Ectodermal cell (in vitro differentiated cells): ENCODE measurements at regions not wholly inside any gene's neighbourhood (a gene's known extent, or its start where the extent isn't known, plus 50 kb on each side); places are given as distances from the start of the nearest gene placed in this dataset.

ENCODE experiments used
- H3K27ac ChIP-seq: 2 replicates; pipeline ENCODE4 v1.7.0; 2013; ENCODE audit warnings: mild to moderate bottlenecking, low read depth, low read length; ENCODE audit not compliant: insufficient read depth, poor library complexity, severe bottlenecking
- H3K27me3 ChIP-seq: 2 replicates; pipeline ENCODE4 v1.7.0; 2013; ENCODE audit warnings: mild to moderate bottlenecking, low read length; ENCODE audit not compliant: insufficient read depth, control insufficient read depth, poor library complexity, severe bottlenecking
- H3K36me3 ChIP-seq: one replicate; pipeline ENCODE4 v1.7.0; 2013; ENCODE audit warnings: low read length; ENCODE audit not compliant: control insufficient read depth, insufficient read depth
- H3K4me1 ChIP-seq: one replicate; pipeline ENCODE4 v1.7.0; 2013; ENCODE audit warnings: low read length; ENCODE audit not compliant: control insufficient read depth, insufficient read depth
- H3K4me3 ChIP-seq: 2 replicates; pipeline ENCODE4 v1.7.0; 2013; ENCODE audit warnings: low read depth, low read length, control low read depth; ENCODE audit not compliant: insufficient read depth
- H3K9me3 ChIP-seq: 2 replicates; pipeline ENCODE4 v1.7.0; 2013; ENCODE audit warnings: mild to moderate bottlenecking, low read length, moderate library complexity; ENCODE audit not compliant: control insufficient read depth
- WGBS, 2 experiments: methylation state at CpG; one replicate each; pipeline ENCODE4 v1.1.7; 2013; ENCODE audit warnings: missing lambda C conversion rate in 2 of 2; 5-methylcytosine and 5-hydroxymethylcytosine counted together

DNA sequence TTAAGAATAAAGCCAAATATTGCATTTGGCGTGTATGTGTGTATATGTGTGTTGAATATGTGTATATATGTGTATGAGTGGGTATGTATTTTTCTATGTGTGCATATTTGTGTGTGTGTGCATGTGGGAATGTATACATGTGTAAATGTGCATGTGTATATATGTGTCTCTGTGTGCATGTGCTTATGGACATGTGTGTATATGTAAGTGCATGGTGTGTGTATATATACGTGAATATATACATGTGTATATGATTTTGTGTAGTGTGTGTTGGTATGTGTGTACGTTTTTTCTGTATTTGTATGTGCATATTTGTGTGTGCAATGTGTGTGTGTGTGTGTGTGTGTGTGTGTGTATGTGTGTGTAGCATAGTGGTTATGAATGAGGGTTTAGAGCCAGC lies 1021.0 kb downstream of the AACS start:
- 52 to 67% methylated on average over 3 of the region's 3 CpGs for WGBS, 2 experiments
- no peaks in the 10 kb centered on the region for H3K9me3 ChIP-seq
- H3K4me1 ChIP-seq: no peaks in the 10 kb centered on the region
- no peak overlapping the region for H3K4me3 ChIP-seq
- no peaks in the 10 kb centered on the region for H3K27me3 ChIP-seq
- no peak overlapping the region for H3K27ac ChIP-seq
- no peaks in the 10 kb centered on the region for H3K36me3 ChIP-seq

DNA sequence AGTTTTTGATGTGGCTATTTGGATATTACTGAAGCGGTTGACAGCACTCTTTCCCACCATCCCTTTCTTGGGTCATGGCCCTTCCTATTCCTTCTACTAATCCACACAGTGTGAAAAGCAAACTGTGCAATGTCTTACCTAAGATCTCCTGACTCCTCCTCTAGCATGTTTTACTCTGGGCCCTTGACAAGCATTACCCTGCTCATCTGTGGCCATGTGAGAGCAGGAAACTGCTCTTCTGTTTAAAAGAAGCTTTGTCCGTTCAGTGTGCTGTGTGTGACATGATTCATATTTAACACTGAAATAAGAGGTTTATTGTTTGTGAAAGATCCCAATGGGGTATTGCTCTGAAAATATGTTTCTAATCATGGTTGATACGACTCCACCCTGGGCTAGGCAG lies 1022.5 kb downstream of the AACS start:
- H3K27me3 ChIP-seq: no peaks in the 10 kb centered on the region
- no peaks in the 10 kb centered on the region for H3K4me1 ChIP-seq
- no peaks in the 10 kb centered on the region for H3K36me3 ChIP-seq
- WGBS, 2 experiments: 83 to 92% methylated on average over 3 of the region's 3 CpGs
- H3K9me3 ChIP-seq: no peaks in the 10 kb centered on the region
- no peak overlapping the region for H3K27ac ChIP-seq
- H3K4me3 ChIP-seq: no peak overlapping the region

DNA sequence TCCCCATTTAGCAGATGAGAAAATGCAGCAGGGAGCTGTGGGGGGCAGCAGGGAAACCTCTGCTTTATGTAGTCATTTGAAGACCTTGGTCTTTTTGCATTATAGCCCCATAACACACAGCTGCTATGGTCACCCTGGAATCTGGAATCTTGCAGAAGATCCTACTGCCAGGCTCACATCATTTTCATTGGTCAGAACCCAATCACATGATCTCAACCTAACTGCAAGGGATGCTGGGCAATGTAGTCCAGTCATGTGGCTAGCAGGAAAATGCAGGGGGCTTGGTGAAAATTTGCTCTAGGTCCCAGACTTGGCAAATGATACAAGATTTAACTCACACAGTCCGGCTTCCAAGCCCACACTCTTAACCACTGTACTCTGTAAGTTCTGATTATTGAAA lies 1028.7 kb downstream of the AACS start:
- H3K27me3 ChIP-seq: no peaks in the 10 kb centered on the region
- no peaks in the 10 kb centered on the region for H3K9me3 ChIP-seq
- 70% methylated on average over 1 of the region's 1 CpG; no CpG with 5 or more reads in 1 of the 2 experiments for WGBS, 2 experiments
- no peak overlapping the region for H3K27ac ChIP-seq
- H3K36me3 ChIP-seq: no peaks in the 10 kb centered on the region
- H3K4me3 ChIP-seq: no peak overlapping the region
- no peaks in the 10 kb centered on the region for H3K4me1 ChIP-seq

DNA sequence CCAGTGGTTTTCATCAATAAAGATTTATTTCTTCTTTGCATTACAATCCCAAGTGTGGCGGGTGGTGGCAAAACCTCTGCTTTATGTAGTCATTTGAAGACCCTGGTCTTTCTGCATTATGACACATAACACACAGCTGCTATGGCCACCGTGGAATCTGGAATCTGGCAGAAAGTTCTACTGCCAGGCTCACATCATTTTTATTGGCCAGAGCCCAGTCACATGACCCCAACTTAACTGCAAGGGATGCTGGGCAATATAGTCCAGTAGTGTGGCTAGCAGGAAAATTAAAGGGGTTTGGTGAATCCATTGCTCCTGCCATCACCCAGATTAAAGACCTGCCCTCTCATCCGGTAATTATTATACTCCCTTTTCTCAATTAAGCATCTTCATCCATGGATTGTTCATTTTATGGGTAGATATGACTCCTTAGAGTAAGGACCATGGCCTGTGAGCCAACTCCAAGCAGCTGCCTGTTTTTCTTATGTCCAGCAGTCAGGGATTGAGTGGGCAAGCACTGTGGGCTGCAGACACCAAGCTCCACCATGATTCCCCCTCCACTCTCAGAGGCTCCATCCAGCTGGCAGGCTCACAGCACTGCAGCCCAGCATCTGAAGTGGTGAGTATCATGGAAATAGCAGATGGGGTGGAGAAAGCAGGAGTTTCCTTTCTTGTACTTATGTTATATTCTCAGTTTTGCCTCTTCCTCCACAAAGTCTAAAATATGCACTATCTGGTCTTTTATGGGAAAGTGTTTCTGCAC lies 1030.7 kb downstream of the AACS start:
- Histone ChIP-seq H3K4me1 (no peaks in the 10 kb centered on the region), H3K36me3 (no peaks in the 10 kb centered on the region), H3K27me3 (no peaks in the 10 kb centered on the region), H3K4me3 (no peak overlapping the region), H3K9me3 (no peaks in the 10 kb centered on the region), H3K27ac (no peak overlapping the region)
- WGBS, 2 experiments: 90 to 91% methylated on average over 3 of the region's 3 CpGs

DNA sequence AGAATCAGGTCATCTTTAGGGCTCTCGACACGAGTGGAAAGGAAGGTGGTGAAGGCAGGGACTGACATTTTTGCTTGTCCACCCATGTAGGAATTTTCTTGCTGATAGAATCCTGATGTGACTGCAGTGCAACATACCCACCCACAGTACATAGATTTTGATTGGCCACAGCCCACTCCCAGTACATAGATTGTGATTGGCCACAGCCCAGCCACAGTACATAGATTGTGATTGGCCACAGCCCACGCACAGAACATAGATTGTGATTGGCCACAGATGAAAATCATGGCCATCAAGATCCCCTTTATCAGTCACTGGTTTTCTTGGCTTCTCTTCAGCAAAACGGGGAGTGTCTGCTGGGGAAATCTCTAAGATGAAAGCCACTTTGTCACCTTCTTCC lies 1041.5 kb downstream of the AACS start:
- Histone ChIP-seq H3K27ac (no peak overlapping the region), H3K4me1 (no peaks in the 10 kb centered on the region), H3K27me3 (no peaks in the 10 kb centered on the region), H3K4me3 (no peak overlapping the region), H3K9me3 (no peaks in the 10 kb centered on the region), H3K36me3 (no peaks in the 10 kb centered on the region)
- WGBS, 2 experiments: 92 to 93% methylated on average over 4 of the region's 4 CpGs

DNA sequence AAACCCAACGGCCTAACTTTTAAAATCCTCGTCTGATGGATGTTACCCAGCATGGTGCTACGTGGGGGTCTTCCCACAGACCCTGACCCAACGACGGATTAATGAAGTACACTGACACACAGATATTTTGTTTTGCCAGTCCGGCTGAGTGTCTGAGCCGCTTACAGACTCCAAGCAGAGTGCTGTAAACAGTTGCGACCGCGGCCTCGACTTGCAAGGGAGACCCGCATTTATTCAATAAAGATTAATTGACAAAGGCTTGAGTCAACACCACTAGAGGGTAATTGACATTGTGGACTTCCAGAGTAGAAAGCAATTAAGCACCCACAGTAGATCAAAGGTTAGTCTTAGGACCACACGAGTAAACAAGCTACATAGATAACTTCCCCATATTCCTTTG lies 1042.4 kb downstream of the AACS start:
- H3K36me3 ChIP-seq: no peaks in the 10 kb centered on the region
- H3K4me3 ChIP-seq: no peak overlapping the region
- WGBS, 2 experiments: 49 to 55% methylated on average over 13 of the region's 13 CpGs
- no peaks in the 10 kb centered on the region for H3K4me1 ChIP-seq
- H3K9me3 ChIP-seq: no peaks in the 10 kb centered on the region
- H3K27me3 ChIP-seq: no peaks in the 10 kb centered on the region
- H3K27ac ChIP-seq: peak overlapping the region; percentile 37

DNA sequence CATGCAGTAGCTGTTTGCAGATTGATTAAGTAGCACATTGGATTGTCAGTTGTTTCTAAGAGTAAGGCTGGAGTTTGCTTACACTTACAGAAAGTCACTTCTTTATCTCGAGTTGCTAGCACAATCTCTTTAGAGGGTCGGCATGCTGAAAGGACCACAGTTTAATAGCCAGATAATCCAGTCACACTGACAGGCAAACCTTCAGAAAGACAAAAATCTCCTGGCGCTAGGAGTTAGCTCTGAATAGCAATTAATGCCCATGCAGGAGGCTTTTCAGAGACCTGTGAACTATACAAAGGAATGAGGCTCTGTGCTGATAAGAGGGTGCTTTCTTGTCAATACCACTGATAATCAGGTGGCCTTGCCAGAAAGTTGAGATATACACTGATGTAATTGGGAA lies 1043.0 kb downstream of the AACS start:
- Histone ChIP-seq H3K4me1 (no peaks in the 10 kb centered on the region), H3K27ac (peak overlapping the region; percentile 37), H3K36me3 (no peaks in the 10 kb centered on the region), H3K4me3 (no peak overlapping the region), H3K27me3 (no peaks in the 10 kb centered on the region), H3K9me3 (no peaks in the 10 kb centered on the region)
- 8 to 10% methylated on average over 3 of the region's 3 CpGs for WGBS, 2 experiments

DNA sequence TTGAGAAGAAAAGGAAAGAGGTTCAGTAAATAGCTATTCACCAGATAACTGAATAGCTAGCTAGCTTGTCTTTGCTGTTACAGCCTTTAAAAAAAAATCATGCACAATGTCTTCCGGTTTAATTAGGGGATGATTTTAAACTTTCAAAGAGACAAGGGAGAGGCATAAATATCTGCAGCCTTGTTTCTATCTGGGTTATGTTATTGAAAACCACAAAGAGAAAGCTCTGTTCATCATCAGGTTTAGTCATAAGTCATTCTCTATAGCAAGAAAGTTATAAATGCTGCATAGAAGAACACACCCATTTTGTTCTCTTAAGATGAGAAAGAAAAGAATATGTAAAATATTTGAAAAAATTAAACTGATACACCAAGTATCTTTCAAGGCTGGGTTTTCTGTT lies 1046.9 kb downstream of the AACS start:
- Histone ChIP-seq H3K36me3 (no peaks in the 10 kb centered on the region), H3K27me3 (no peaks in the 10 kb centered on the region), H3K27ac (no peak overlapping the region), H3K9me3 (no peaks in the 10 kb centered on the region), H3K4me1 (no peaks in the 10 kb centered on the region), H3K4me3 (no peak overlapping the region)
- WGBS, 2 experiments: 96 to 100% methylated on average over 1 of the region's 1 CpG

DNA sequence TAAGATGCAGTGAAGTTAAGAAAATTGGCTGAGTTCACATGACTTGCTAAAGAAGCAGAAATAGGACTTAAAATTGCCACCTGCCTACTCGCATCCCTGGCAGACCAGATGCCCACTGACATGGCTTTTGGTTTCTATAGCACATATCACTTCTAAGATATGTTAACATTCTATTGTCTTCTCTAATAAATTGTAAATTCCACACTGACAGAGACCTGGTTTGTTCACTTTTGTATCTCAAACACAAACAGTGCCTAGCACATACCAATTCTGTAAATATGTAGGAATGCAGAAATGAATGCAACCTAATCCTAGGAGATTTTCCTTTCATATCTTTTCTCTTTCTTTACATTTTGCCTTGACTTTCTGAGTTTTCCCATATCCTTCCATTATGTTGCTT lies 1047.6 kb downstream of the AACS start:
- Histone ChIP-seq H3K4me1 (no peaks in the 10 kb centered on the region), H3K27me3 (no peaks in the 10 kb centered on the region), H3K36me3 (no peaks in the 10 kb centered on the region), H3K27ac (no peak overlapping the region), H3K9me3 (no peaks in the 10 kb centered on the region), H3K4me3 (no peak overlapping the region)
- 86 to 100% methylated on average over 1 of the region's 1 CpG for WGBS, 2 experiments

DNA sequence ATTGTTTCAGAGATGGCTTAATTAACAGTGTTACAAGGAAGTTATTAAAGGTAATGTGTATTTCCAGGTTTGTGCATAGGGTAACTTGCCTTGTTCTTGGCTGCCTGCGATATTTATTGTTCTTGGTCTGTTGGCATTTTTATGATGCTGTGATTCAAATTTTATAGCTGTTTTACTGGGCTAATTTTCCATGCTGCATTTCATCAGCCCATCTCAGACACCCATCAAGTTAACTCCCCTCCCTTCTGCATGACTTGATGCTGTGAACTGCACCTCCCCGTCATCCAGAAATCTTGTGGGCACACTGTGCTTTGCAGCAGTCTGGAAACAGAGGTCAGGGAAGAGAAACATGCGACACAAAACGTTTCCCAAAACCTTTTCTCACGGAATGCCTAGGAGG lies 1049.2 kb downstream of the AACS start:
- no peaks in the 10 kb centered on the region for H3K4me1 ChIP-seq
- no peaks in the 10 kb centered on the region for H3K36me3 ChIP-seq
- H3K27ac ChIP-seq: no peak overlapping the region
- no peak overlapping the region for H3K4me3 ChIP-seq
- WGBS, 2 experiments: 93 to 95% methylated on average over 5 of the region's 5 CpGs
- no peaks in the 10 kb centered on the region for H3K9me3 ChIP-seq
- no peaks in the 10 kb centered on the region for H3K27me3 ChIP-seq

DNA sequence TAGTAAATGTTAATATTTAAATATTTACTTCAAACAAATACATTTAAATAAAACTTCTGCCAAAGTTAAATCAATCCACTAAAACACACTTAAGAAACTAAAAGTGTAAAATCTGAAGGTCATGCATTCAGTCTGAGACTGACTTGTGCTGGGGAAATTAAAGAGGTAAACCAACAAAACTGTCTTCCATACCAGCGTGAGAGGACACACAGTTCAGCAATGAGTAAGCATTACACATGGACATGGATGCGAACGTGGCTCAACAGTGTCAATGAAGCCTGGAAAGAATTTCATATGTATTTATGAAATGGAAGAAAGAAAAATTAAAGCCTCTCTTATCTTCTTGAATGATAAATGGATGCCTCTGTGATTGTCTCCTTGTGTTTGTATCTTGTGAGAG lies 1052.3 kb downstream of the AACS start:
- no peak overlapping the region for H3K4me3 ChIP-seq
- 93 to 100% methylated on average over 3 of the region's 3 CpGs for WGBS, 2 experiments
- H3K4me1 ChIP-seq: no peaks in the 10 kb centered on the region
- H3K9me3 ChIP-seq: no peaks in the 10 kb centered on the region
- no peaks in the 10 kb centered on the region for H3K36me3 ChIP-seq
- H3K27ac ChIP-seq: no peak overlapping the region
- no peaks in the 10 kb centered on the region for H3K27me3 ChIP-seq
